ENCODE measurements at regions not wholly inside any gene's neighbourhood (a gene's known extent, or its start where the extent isn't known, plus 50 kb on each side); places are given as distances from the start of the nearest gene placed in this dataset.

- TF ChIP-seq POLR2A (IDR thresholded peaks at IDR 0.05) (no peak), CTCF (IDR thresholded peaks at IDR 0.05) (no peak)
Measured at GRCh38 chrX:95441836-95442235, 1242.8 kb upstream of the DIAPH2 start.

All from adrenal gland (tissue), 5 donors.